ENCODE measurements at regions not wholly inside any gene's neighbourhood (a gene's known extent, or its start where the extent isn't known, plus 50 kb on each side); places are given as distances from the start of the nearest gene placed in this dataset.
A peak's percentile ranks its signal among the peaks of the same experiment; 100 is the strongest.

DNA sequence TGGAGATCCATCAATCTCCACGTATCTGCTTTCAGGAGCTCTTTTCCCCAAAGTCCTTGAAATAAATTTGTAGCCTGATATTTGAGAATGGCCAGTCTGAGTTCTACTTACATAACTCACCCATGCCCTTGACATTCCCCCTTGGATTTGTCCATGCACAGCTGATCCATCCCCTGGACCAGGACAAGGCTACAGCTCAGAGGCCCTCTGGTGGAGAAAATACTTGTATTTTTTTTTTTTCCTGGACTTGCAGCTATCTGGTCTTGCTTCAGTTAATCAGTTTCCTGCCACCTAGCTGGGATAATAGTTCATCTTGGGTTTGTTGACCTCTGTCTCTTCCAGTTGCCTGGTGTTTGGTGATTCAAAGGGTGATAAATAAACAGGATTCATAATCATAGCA lies 467.6 kb downstream of the DHX35 start:
- DNase-seq = peak; percentile 0

GRCh38 chr20:39424962-39425678 lies 463.0 kb downstream of the DHX35 start:
- DNase-seq = no peak

DNA sequence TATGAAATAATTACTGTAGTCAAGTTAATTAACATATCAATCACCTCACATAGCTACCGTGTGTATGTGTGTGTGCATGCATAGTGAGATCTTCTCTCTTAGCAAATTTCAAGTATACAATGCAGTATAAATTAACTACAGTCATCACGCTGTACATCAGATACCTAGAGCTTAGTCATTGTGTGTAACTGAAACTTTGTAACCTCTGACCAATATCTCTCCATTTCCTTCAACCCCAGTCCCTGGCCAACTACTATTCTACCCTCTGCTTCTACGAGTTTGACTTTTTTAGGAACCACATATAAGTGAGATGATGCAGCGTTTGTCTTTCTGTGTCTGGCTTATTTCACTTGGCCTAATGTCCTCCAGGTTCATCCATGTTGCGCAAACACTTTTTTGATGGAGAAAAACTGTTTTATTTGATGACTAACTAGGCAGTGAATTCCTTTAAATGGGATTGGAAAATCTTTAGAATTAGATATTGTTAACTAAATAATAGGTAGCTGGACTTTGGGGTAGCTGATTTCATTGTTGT lies 459.5 kb downstream of the DHX35 start:
- no peak for DNase-seq

DNA sequence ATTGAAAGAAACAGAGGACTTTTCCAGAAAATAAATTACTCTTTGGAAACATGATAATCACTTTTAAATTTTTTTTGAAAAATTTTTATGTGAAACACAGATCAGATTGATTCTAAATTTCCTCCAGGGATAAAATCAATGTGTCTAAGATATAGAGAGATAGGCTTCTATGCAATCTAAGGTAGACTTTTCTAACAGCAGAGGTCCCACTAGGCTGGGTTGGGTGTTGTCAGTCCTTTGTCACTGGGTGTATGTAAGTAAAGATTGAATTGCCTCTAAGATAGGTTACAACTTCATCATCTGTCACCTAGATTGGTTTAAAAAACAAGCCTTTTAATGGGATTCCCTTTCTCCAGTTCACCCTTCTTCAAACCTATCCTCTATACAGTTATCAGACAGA lies 449.9 kb downstream of the DHX35 start:
- no peak for DNase-seq

- no peak for DNase-seq
These were observed 437.3 kb downstream of the DHX35 start for GRCh38 chr20:39399463-39399862.

DNA sequence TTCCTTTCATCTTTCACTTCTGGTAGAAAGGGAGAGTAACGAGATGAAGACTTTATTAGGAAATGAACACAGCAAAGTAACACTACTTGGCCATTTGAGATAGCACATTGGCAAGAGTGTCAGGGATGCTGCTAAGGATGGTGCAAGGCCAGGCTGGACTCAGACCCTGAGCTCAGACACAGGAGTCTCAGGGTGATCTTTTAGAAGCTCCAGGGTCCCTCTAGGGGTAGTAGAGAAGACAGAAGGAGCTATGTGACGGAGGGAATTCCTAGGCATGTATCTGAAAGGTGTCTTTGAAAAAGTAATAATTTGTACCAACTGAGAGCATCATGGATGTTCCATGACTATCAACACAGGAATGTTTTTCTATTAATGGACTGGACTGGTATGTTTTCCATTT lies 436.5 kb downstream of the DHX35 start:
- DNase-seq = no peak

- no peak for DNase-seq
These were observed 435.5 kb downstream of the DHX35 start for GRCh38 chr20:39397646-39398045.

DNA sequence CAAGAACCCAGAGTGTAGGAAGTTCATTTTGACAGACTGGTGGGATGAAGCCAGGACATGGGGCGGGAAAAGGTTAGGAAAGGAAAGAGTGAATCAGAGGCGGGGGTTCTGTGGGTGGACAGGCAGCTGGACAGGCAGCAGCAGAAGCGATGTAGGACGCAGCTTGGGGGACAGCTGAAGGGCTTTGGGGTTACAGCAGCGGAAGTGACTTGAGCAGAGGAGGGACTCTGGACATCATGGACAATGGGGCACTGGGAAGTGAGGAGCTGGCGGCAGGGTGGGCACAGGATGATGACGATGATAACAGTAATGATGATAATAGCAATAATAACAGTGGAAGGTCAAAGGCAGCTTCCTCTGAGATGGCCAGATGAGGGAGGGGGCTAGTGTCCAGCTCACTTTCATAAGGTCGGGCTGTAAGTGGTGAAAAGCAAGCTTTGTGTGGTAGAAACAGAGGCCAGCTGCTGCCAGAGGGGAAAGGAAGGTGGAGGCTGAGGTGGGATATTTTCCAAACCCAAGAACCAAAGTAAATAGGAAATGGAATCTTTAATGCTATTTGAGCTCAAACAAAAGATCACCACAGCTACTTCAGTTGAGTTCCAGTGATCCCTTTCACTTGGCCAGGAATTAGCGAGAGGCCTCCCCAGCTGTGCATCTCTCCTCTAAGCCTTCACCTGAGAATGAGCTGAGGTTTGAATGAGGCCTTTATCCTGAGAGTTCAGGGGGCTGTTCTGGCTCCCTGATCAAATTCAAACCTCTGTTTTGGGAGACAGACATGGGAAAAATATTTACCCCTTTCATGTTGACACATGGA lies 433.5 kb downstream of the DHX35 start:
- DNase-seq = no peak

DNA sequence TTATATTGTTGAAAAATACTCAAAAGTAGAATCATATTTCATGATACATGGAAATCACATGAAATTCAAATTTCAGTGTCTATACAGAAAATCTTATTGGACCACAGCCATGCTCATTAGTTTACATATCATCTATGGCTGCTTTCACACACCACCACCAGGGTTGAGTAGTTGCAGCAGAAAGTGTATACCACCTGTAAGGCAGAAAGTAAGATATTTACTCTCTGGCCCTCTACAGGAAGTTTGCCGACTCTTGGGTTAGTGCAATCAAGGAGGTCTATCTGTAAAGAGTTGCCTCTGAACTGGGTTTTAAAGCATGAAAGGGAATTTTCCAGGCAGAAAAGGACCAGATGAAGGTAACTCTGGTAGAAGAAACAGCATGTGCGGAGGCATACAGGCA lies 432.3 kb downstream of the DHX35 start:
- DNase-seq = no peak

DNA sequence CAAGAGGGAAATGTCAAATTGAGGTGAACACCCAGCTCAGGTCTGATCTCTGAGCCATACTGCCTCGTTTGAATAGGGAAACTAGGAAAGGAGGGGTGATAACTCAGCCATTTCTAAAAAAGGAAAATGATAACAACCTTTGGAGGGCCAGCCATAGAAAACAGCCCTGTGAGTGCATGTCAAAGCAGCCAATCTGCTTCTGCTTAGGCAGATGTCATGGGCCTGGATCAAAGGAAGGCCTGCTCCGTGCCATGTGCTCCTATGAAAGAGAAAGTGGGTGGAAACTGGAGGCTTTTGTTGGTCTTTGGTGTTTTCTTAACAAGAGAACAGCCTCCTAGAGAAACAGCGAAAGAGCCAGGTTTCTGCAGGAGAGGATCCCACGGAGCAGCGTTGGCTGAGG lies 428.0 kb downstream of the DHX35 start:
- no peak for DNase-seq

DNA sequence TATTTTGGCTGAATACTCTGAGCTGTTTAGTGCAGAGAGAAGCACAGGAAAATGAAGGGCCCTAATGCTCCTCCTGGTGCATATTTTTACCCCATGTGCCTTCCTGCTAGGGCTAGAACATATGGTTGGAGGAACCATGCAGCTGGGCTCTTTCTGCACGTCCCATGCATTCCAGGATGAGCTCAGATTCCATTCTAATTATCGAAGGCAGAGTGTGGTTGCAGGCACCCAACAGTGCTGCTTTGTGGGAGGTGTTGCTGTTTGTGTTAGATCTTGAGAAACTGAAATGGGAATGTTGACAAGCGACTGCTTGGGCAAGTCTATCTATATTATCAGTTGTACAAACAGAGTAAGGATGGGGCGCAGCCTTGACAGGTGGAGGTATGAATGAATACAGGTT lies 419.5 kb downstream of the DHX35 start:
- no peak for DNase-seq

DNA sequence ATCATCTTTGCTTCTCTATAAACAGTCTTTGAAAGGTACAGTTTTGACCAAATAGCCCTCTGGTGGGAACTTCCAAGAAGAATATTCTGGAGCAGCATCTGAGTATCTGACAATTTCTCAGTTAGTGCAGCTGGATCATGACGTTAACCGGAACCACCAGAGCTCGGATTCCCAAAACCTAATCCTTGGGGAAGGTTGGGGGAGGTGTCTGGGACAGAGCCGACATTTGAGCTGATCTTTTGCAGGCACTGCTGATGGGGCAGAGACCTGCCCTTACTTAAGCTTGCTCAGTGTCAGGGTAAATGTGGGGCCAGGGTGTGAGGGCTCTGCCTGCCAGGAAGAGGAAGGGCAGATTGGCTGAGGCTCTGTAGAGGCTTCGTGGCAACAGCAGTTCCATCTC lies 416.6 kb downstream of the DHX35 start:
- DNase-seq = no peak

- no peak for DNase-seq
These were observed 414.6 kb downstream of the DHX35 start for GRCh38 chr20:39376788-39377187.

DNA sequence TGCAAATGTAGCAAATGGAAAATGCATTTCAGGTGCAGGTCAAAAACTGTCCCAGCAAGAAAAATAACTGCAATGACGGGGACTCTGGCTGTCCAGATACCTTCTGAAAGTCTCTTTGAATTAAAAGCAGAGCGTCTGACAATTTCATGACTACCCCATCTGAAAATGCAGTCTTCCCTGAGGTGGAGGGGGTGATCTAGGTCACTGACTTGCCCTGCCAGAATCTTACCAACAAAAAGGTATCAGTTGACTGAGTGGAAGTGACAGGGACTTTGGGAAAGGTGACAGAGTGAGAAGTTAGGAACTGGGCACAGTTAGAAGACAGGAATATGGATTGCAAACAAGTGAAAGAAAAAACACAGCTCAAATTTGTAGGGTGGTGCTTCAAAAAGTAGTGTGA lies 402.2 kb downstream of the DHX35 start:
- DNase-seq = no peak

GRCh38 chr20:39359981-39360620 lies 398.0 kb downstream of the DHX35 start:
- DNase-seq = no peak

DNA sequence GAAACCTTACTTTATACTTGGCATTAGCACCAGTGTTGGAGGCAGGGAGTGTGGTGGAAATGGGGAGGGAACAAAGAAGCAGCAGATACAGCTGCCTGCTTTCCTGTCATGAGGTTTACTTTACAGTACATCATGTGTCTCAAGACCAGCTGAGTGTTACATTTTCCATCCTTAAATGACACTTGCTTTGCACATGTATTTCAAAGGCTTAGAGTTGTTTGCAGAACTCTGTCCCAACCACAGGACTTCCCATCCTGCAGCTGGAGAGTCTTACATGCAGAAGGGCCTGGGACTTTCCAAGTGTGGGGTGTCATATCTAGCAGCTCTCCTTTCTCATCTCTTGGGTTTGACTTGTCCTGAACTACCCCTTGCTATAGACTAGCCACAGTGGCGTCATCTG lies 395.9 kb downstream of the DHX35 start:
- no peak for DNase-seq

- DNase-seq = no peak
These were observed 394.8 kb downstream of the DHX35 start for GRCh38 chr20:39356908-39357307.

DNA sequence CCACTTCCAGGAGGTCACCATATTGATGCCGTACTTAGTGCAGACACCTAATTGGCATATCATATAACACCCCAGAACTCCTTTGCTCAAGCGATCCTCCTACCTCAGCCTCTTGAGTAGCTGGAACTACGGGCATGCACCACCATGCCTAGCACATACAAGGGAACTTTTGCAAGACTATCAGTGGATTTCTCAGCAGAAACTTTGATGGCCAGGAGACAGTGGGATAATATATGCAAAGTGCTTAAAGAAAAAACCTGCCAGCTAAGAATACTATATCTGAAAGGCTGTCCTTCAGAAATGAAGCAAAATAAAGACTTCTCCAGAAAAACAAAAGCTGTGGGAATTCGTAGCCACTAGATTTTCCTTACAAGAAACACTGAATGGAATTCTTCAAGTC lies 387.1 kb downstream of the DHX35 start:
- DNase-seq = no peak

- no peak for DNase-seq
These were observed 385.5 kb downstream of the DHX35 start for GRCh38 chr20:39347626-39348025.

DNA sequence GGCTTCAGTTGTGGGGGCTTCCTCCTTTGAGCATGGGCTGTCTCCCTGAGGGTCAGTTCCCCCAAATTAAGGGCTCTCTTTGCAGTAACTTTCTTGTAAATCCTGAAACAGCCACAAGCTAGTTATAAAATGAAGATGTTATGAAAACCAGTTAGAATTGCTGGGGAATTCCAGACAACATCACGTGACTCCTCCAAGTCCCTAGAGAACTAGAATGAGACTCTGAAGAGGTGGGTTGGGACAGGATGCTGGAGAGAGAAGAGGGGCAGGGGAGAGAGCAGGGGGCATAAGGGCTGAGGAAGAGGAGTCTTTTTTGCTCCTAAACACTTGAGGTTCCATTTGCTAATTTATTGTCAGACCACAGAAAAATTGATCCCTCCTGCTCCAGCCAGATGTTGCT lies 380.3 kb downstream of the DHX35 start:
- no peak for DNase-seq

DNA sequence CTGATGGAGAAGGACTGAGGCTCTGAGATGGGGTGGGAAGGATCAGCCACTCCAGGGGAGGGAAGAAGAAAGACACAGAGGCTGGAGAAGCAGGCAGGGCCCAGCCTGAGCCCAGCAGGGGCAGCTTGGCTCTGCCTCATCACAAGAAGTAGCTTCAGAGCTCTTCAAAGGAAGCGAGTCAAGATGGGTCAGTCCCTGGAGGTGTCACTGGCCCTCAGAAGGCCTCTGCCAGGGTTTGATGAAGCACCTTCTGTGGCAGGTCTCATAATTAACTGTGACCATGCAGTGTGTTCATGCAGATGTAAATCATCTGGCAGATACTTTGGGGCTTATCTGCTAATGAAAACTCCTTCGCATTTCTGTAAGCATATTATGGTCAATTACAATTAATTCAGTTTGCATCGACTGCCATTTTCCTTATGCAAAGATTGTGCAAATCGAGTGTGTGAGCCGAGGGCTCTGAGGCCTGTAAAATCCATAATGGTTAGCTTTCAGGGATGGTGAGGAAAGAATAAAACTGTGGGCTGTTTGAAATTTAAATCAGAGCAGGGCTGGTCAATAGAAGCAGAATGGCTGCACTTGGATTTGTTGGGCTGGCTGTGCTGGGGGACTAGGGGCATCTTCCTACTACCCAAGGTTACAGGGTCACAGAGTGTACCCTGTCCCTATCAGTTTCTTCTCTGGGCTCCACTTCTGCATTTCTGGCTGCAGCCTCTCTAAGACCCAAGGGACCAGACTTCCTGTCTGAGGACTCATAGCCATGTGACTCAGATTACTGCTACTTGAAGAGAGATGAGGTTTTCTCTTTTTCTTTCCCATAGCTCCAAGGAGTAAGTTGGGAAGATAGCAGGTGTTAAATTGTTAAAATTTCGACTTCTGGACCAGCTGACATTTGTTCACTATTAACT lies 376.6 kb downstream of the DHX35 start:
- no peak for DNase-seq

DNA sequence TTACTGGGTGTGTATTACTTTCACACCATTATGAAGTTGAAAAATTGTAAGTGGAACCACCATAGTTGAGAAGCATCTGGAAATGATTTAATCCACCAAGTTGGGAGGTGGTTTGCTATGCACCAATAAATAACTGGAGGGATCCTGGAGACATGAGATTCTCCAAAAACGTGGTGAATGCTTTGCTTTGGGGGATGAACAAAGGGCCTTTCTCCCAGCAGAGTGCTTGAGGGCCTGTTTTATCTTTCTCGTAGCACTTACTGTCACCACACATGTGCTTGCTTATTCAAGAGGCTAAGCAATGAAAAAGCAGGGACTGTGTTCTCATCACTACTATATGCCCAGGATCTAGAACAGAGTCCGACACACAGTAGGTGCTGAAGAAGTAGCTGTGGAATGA lies 371.1 kb downstream of the DHX35 start:
- no peak for DNase-seq

GRCh38 chr20:39328347-39328746 lies 366.2 kb downstream of the DHX35 start:
- no peak for DNase-seq

Measured in NCI-H69 (cell line).